ENCODE measurements at regions not wholly inside any gene's neighbourhood (a gene's known extent, or its start where the extent isn't known, plus 50 kb on each side); places are given as distances from the start of the nearest gene placed in this dataset.

GRCh38 chr2:71803398-71803797, 344.3 kb downstream of the CYP26B1 start:
- intact Hi-C loops (cut with DNase I) = no loop called here
- Histone ChIP-seq H3K27ac (ENCODE audit: low read depth in 2 of 2, low read length in 2 of 2) (no peak overlapping the region), H3K9me3 (ENCODE audit: control insufficient read depth in 2 of 3, insufficient read depth in 1 of 3, low read length in 3 of 3) (no peaks in the 10 kb centered on the region), H3K4me3 (ENCODE audit: low read length in 3 of 3) (no peak overlapping the region), H3K9ac (ENCODE audit: low read length in 3 of 3) (no peak overlapping the region), H3K4me1 (ENCODE audit: control insufficient read depth in 2 of 3, insufficient read depth in 2 of 3, low read depth in 1 of 3, low read length in 3 of 3) (no peaks in the 10 kb centered on the region), H3K36me3 (ENCODE audit: control insufficient read depth in 2 of 3, insufficient read depth in 3 of 3, low read length in 3 of 3) (no peaks in the 10 kb centered on the region), H3K27me3 (ENCODE audit: control insufficient read depth, insufficient read depth, low read length) (no peaks in the 10 kb centered on the region)
- TF ChIP-seq CTCF (IDR thresholded peaks at IDR 0.05; ENCODE audit: borderline replicate concordance, extremely low read depth, insufficient read depth) = no peak
- FAIRE-seq = no peak
- DNase-seq = no peak

- DNase-seq (no peak), FAIRE-seq (no peak)
- intact Hi-C loops (cut with DNase I) = no loop called here
- Histone ChIP-seq H3K4me3 (ENCODE audit: low read length in 3 of 3) (no peak overlapping the region), H3K27ac (ENCODE audit: low read depth in 2 of 2, low read length in 2 of 2) (no peak overlapping the region), H3K9ac (ENCODE audit: low read length in 3 of 3) (no peak overlapping the region), H3K4me1 (ENCODE audit: control insufficient read depth in 2 of 3, insufficient read depth in 2 of 3, low read depth in 1 of 3, low read length in 3 of 3) (no peaks in the 10 kb centered on the region), H3K27me3 (ENCODE audit: control insufficient read depth, insufficient read depth, low read length) (no peaks in the 10 kb centered on the region), H3K9me3 (ENCODE audit: control insufficient read depth in 2 of 3, insufficient read depth in 1 of 3, low read length in 3 of 3) (no peaks in the 10 kb centered on the region), H3K36me3 (ENCODE audit: control insufficient read depth in 2 of 3, insufficient read depth in 3 of 3, low read length in 3 of 3) (no peaks in the 10 kb centered on the region)
- TF ChIP-seq CTCF (IDR thresholded peaks at IDR 0.05; ENCODE audit: borderline replicate concordance, extremely low read depth, insufficient read depth) = no peak
These were observed 345.1 kb downstream of the CYP26B1 start for GRCh38 chr2:71802556-71802955.

- Histone ChIP-seq H3K9me3 (ENCODE audit: control insufficient read depth in 2 of 3, insufficient read depth in 1 of 3, low read length in 3 of 3) (no peaks in the 10 kb centered on the region), H3K4me1 (ENCODE audit: control insufficient read depth in 2 of 3, insufficient read depth in 2 of 3, low read depth in 1 of 3, low read length in 3 of 3) (no peaks in the 10 kb centered on the region), H3K4me3 (ENCODE audit: low read length in 3 of 3) (no peak overlapping the region), H3K27ac (ENCODE audit: low read depth in 2 of 2, low read length in 2 of 2) (no peak overlapping the region), H3K9ac (ENCODE audit: low read length in 3 of 3) (no peak overlapping the region), H3K36me3 (ENCODE audit: control insufficient read depth in 2 of 3, insufficient read depth in 3 of 3, low read length in 3 of 3) (no peaks in the 10 kb centered on the region), H3K27me3 (ENCODE audit: control insufficient read depth, insufficient read depth, low read length) (no peaks in the 10 kb centered on the region)
- peak; percentile 39 for TF ChIP-seq CTCF (IDR thresholded peaks at IDR 0.05; ENCODE audit: borderline replicate concordance, extremely low read depth, insufficient read depth)
- intact Hi-C loops (cut with DNase I) = no loop called here
- DNase-seq (peak in 4 of 5 donors; percentile 54 to 82 (median 57)), FAIRE-seq (no peak)
These were observed 345.7 kb downstream of the CYP26B1 start for GRCh38 chr2:71801969-71802368.

- TF ChIP-seq CTCF (IDR thresholded peaks at IDR 0.05; ENCODE audit: borderline replicate concordance, extremely low read depth, insufficient read depth) = no peak
- no peak overlapping the region for H3K4me3 ChIP-seq (ENCODE audit: low read length in 3 of 3)
- no peaks in the 10 kb centered on the region for H3K27me3 ChIP-seq (ENCODE audit: control insufficient read depth, insufficient read depth, low read length)
- H3K9ac ChIP-seq (ENCODE audit: low read length in 3 of 3) = no peak overlapping the region
- H3K9me3 ChIP-seq (ENCODE audit: control insufficient read depth in 2 of 3, insufficient read depth in 1 of 3, low read length in 3 of 3) = no peaks in the 10 kb centered on the region
- no peak overlapping the region for H3K27ac ChIP-seq (ENCODE audit: low read depth in 2 of 2, low read length in 2 of 2)
- no peaks in the 10 kb centered on the region for H3K4me1 ChIP-seq (ENCODE audit: control insufficient read depth in 2 of 3, insufficient read depth in 2 of 3, low read depth in 1 of 3, low read length in 3 of 3)
- intact Hi-C loops (cut with DNase I) = no loop called here
- FAIRE-seq (no peak), DNase-seq (peak in 1 of 5 donors; percentile 20)
- H3K36me3 ChIP-seq (ENCODE audit: control insufficient read depth in 2 of 3, insufficient read depth in 3 of 3, low read length in 3 of 3) = no peaks in the 10 kb centered on the region
These were observed 346.1 kb downstream of the CYP26B1 start for GRCh38 chr2:71801556-71801955.
